CD4-positive, alpha-beta T cell treated with Interleukin-1 beta for 1 hour (primary cell): ENCODE measurements at regions not wholly inside any gene's neighbourhood (a gene's known extent, or its start where the extent isn't known, plus 50 kb on each side); places are given as distances from the start of the nearest gene placed in this dataset.

Experiments used
- DNase-seq, 2 donors: peaks; one replicate each; pipeline ENCODE4 v3.0.0-alpha.2; 2020 to 2022

GRCh38 chr6:91864911-91865310, 1278.0 kb upstream of the MAP3K7 start:
- DNase-seq: no peak

- no peak for DNase-seq
Observed at GRCh38 chr6:91860541-91861335, 1273.9 kb upstream of the MAP3K7 start.

GRCh38 chr6:91852252-91852651, 1265.4 kb upstream of the MAP3K7 start:
- DNase-seq: no peak

DNA sequence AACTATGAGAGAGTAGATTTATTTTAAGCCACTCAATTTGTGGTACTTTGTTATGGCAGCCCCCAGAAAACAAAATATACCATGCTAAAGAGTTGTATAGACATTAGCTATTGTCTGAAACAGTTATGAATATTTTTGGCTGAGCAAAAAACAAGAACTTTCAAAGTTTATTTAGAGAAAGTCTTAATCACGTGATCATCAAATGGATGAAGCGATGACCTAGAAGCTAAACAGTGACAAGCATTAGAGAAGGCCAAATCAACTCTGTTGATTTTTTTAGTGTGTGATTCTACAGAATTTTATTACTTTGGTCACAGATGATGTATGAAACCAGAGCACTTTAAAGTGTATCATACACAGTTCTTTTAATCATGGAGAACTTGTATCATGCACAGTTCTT, 1247.9 kb upstream of the MAP3K7 start:
- no peak for DNase-seq

GRCh38 chr6:91827151-91827550, 1240.3 kb upstream of the MAP3K7 start:
- no peak for DNase-seq

DNA sequence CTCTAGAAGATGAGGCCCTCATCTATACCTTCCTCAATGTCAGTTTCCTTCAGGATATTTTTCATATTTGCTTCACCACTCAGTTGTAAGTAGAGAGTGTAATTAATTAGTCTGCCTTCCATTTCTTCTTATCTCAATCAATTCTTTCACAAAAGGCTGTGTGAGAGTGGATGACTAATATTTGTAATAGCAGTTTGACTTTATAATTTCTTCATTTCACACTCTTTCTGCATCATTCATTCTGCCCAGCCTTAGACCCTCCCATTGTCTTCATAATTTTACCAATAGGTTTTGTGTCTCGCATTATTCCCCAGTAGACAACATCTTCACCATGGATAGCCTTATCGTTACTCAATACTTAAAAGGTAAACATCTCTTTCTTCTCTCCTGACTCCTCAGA, 1239.3 kb upstream of the MAP3K7 start:
- DNase-seq: no peak

GRCh38 chr6:91824331-91824730, 1237.5 kb upstream of the MAP3K7 start:
- DNase-seq: no peak

DNA sequence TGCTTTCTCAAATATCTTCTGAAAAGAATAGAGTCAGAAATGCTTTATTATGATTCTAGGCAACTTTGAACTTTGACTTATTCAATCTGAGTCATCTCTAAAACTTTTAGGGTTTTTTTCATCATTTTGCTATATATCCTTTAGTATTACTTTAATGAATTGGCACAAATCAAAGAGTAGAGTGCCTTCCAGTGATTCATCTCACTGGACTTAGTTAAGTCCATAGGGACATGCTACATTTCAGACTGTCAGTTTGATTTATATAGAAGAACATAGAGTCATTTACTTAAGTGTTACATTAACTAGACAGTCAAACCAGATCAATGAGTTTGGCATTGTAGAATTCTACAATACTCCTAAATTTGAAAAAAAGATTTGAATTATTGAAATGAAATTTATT, 1235.7 kb upstream of the MAP3K7 start:
- DNase-seq: no peak

- DNase-seq: no peak
Observed at GRCh38 chr6:91816335-91816734, 1229.5 kb upstream of the MAP3K7 start.

DNA sequence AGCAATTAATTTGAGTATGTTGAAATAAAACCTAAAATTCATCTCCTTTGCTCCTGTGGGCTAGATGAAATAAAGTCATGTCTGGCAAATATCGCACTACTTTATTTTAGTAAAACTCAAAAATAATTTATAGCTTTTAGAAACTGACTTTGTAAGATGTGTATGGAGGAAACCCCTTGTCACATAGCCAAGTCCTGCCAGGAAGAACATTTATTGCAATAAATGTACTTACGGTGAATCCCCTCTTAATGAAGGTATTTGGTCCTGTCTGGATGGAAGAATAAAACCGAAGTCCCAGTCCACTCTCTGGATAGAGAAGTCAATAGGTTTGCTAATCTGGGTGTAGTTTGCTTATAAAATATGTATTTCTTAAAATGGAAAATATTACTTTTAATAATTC, 1226.8 kb upstream of the MAP3K7 start:
- DNase-seq: no peak

- DNase-seq: no peak
Observed at GRCh38 chr6:91812596-91813274, 1225.9 kb upstream of the MAP3K7 start.

DNA sequence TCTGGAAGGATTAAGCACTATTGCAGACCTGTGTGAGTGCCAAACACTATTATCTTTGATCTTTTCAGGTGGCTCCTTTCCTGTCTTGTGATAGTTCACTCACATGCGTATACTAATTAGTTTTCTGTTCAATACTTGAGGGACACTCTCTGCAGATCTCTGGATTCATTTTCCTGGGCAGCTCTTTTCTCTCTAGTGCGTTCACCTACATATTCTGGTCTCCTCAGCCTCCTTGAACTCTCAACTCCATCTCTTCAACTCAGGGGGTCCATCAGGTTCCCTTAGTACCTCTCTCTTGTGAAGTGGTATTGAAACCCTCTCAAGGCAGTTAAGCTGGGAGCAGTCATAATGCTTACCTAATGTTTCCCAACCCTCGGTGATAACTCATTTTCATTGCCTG, 1218.1 kb upstream of the MAP3K7 start:
- DNase-seq: no peak

DNA sequence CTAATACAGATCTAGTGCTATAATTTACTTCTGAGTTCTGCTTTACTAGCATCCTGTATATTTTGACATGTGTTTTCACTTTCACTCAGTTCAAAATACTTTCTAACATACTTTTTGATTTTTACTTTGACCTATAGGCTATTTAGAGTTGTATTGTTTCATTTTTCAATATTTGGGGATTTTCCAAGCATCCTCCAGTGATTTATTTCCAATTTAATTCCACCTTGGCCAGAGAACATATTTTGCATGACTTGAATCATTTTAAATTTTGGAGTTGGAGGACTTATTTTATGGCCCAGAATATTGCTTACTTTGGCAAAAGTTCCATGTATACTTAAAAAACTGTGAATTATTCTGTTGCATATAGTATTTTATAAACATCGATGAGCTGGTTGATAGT, 1215.6 kb upstream of the MAP3K7 start:
- DNase-seq: no peak

GRCh38 chr6:91796603-91797002, 1209.7 kb upstream of the MAP3K7 start:
- DNase-seq: no peak

DNA sequence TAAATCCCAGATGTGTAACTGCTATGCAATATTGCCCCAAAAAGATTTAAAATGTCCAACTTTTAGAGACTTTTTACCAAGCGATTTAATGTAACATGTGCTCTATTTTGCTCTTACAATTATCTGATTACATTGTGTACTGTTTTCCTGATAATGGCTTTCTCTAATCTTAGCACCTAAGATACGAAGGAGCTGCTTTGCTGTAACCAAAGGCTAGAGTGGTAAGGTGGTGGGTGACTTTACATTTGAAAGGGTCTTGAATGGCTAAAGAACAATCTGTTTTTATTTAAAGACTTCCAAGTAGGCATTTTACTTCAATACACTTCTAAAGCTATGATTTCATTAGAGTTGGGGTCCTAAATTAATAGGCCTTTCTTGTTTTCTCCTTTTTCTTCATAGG, 1201.6 kb upstream of the MAP3K7 start:
- no peak for DNase-seq

DNA sequence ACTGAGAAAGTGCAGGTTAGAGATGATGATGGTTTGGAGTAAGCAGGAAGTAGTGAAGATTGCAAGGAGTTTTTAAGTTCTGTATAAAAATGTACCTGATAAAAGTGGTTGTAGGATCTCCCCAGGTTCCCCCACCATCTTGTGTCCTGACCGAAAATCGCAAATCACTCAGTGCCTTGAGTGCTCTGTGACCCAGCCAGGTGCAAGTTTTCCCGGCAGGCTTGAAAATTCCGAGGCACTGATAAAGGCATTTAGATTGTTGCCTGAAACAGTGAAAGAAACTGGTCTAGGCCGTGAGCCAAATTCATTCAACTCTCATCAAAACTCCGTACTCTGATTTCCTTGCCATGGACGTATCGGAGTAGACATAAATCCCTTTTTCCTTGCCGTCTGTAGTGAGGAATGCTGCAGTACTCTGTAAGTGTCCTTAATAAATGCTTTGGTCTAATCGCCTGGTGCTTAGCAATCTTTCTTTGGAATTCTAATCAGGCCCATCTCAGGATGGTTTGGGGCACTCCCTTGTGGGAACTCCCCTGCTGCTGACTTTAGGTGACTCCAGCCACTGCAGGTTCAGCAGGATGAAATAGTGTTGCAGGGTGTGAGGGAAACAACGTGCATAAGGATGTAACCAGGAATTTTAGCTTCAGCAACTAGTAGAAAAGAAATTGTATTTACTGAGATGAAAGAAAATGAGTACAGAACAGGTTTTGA, 1199.8 kb upstream of the MAP3K7 start:
- no peak for DNase-seq

- DNase-seq: no peak
Observed at GRCh38 chr6:91782802-91783201, 1195.9 kb upstream of the MAP3K7 start.

DNA sequence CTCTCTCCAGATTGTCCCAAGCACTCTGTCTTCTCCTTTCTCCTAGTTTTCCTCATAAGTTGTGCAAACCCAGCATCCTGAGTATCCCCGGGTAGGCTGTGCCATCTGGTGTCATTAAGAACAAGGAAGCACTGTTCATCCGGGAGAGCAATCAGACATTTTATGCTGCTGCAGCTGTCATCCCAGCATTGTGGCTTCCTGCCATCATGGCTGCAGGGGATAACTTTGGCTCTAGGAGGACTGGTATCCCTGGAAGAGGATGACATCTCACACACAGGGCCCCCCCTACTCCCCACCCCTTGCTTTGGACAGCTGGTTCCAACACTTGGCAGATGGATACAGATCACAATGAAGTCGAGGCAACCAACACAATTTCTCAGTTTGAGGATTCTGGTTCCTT, 1195.1 kb upstream of the MAP3K7 start:
- no peak for DNase-seq

DNA sequence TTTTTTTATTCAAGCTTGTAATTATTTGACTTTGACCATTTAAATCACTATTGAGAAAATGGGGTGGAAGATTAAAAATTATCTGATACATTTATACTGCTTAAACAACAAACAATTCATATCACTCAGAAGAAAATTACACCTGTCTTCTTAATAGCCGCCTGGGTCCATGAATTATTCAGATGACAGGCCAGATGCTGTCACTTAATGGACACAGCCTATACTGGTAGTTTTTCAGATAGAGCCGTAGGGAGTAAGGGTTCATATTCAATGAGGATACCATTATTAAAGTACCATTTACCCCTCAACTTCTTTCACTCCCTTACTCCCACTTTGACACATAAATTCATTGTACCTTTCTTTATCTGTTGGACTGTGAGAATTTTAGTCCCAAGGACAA, 1193.4 kb upstream of the MAP3K7 start:
- DNase-seq: no peak

DNA sequence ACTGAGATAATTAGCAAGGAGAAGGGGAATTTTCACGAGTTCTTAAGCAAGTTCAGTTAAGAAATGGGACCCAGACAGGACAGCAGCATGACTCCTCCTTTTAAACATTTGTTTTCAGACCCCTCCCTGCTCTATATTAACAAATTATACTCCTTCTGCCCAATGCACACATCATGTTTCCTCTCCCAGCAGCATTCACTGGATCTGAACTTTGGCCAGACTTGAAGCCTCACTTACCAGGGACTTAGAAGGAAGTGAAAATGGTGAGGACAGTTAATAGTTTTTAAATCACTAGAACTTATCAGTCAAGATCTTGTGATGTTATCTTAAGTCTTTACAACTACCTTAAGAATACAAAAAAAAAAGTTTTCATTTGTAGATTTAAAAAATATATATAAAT, 1174.7 kb upstream of the MAP3K7 start:
- DNase-seq: no peak

GRCh38 chr6:91754691-91755090, 1167.8 kb upstream of the MAP3K7 start:
- no peak for DNase-seq

DNA sequence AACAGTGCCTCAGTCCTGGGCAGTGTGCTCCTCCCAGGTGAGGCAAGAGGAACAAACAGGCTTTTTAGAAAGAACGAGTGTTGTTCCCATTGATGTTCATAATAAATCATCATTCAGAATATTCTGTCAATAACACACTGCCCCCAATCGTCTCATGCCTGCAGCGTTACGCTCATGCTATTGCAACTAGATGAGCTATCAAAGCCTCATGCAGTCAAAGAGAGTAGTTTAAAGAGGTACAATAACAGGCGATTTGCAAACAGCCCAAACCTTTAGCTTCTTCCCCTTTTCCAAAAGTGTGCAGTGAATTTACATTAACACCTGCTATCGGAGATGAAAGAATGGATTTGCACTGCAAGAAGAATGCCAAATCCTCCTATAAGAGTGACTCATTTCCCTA, 1164.7 kb upstream of the MAP3K7 start:
- DNase-seq: no peak

- DNase-seq: no peak
Observed at GRCh38 chr6:91744566-91744965, 1157.7 kb upstream of the MAP3K7 start.

- no peak for DNase-seq
Observed at GRCh38 chr6:91743756-91744155, 1156.9 kb upstream of the MAP3K7 start.
